Ovary (tissue), 7 donors: ENCODE measurements at regions not wholly inside any gene's neighbourhood (a gene's known extent, or its start where the extent isn't known, plus 50 kb on each side); places are given as distances from the start of the nearest gene placed in this dataset.

ENCODE experiments used
- DNase-seq, 5 donors: peaks; one replicate each; pipeline ENCODE4 v3.0.0-alpha.2; 2019 to 2020
- H3K27ac ChIP-seq, 2 donors: fragments of 200-600 bp; one replicate each; pipeline versions ENCODE4 v1.5.1 to v1.8.0; 2019 to 2022
- H3K27me3 ChIP-seq: fragments of 200-600 bp; one replicate; pipeline ENCODE4 v1.8.0; 2022
- H3K36me3 ChIP-seq: fragments of 200-600 bp; sonication (generic); one replicate; pipeline ENCODE4 v1.5.1; 2019
- H3K4me1 ChIP-seq: one replicate; pipeline ENCODE4 v1.8.1; 2013; ENCODE audit warnings: mild to moderate bottlenecking, moderate library complexity; ENCODE audit not compliant: insufficient read depth
- H3K4me3 ChIP-seq: fragments of 200-600 bp; sonication (generic); one replicate; pipeline ENCODE4 v1.5.1; 2017
- H3K9me3 ChIP-seq, 2 donors: fragments of 200-600 bp in 1 of 2; sonication (generic) in 1 of 2; one replicate each; pipeline versions ENCODE4 v1.5.1 to v1.8.1; 2013 to 2019; ENCODE audit warnings: mild to moderate bottlenecking in 1 of 2, moderate library complexity in 1 of 2
- CTCF ChIP-seq, 3 donors: fragments of 450-650 bp in 2 of 3; fragments of 200-600 bp in 1 of 3; IDR thresholded peaks; one replicate each; pipeline versions ENCODE4 v1.5.1 to v1.8.0; 2016 to 2022; ENCODE audit warnings: antibody characterized with exemption in 3 of 3, mild to moderate bottlenecking in 1 of 3
- EP300 ChIP-seq: sonication (generic); formaldehyde crosslinking; IDR thresholded peaks from one replicate; pipeline ENCODE4 v1.6.1; 2017; ENCODE audit warnings: antibody characterized with exemption
- POLR2A ChIP-seq: fragments of 450-650 bp; IDR thresholded peaks from one replicate; pipeline ENCODE4 v1.6.1; 2017; ENCODE audit warnings: antibody characterized with exemption, mild to moderate bottlenecking, moderate library complexity
- WGBS, 3 donors: extraction: QIAGEN DNeasy Blood & Tissue Kit in 1 of 3; methylation state at CpG; one replicate each; pipeline versions ENCODE4 v1.1.5 to v1.1.7; 2013 to 2017; 5-methylcytosine and 5-hydroxymethylcytosine counted together
- intact Hi-C, 4 donors: fragments of 100-400 bp; cut with DNase I; formaldehyde crosslinking; loops; one replicate each; pipeline versions ENCODE4 v1.11.0 to v1.15.1; 2022 to 2023
- donor health status: DM: no; HTN: no; CAD: no; lungs with moderate emphysema.
- donor health status: DM: no; HTN: no; CAD: no.
- donor health status: Bipolar disorder and iron deficiency.
- donor health status: DM: no; HTN: no; CAD: no.
- donor health status: DM: yes; HTN: yes; CAD: no.

GRCh38 chr5:87948486-87948885 is 320.2 kb downstream of the TMEM161B start:
- 58 to 72% (median 62%) methylated on average over 2 of the region's 2 CpGs for WGBS, 3 donors
- no peak overlapping the region for H3K27ac ChIP-seq
- no peaks in the 10 kb centered on the region for H3K9me3 ChIP-seq
- no peaks in the 10 kb centered on the region for H3K27me3 ChIP-seq
- H3K36me3 ChIP-seq = no peaks in the 10 kb centered on the region
- H3K4me3 ChIP-seq = no peak overlapping the region
- intact Hi-C loops = no loop called here
- H3K4me1 ChIP-seq = no peaks in the 10 kb centered on the region
- DNase-seq = no peak
- TF ChIP-seq CTCF (IDR thresholded peaks at IDR 0.05) (no peak), POLR2A (no peak)

GRCh38 chr5:87946271-87946670 is 322.4 kb downstream of the TMEM161B start:
- intact Hi-C loops = no loop called here

GRCh38 chr5:87945286-87945650 is 323.4 kb downstream of the TMEM161B start:
- intact Hi-C loops = no loop called here
- Histone ChIP-seq H3K36me3 (no peaks in the 10 kb centered on the region), H3K27ac (no peak overlapping the region), H3K9me3 (no peaks in the 10 kb centered on the region), H3K4me1 (no peaks in the 10 kb centered on the region), H3K27me3 (no peaks in the 10 kb centered on the region), H3K4me3 (no peak overlapping the region)
- DNase-seq = no peak
- 83 to 87% (median 87%) methylated on average over 2 of the region's 2 CpGs for WGBS, 3 donors
- TF ChIP-seq CTCF (IDR thresholded peaks at IDR 0.05) (no peak), POLR2A (no peak), EP300 (no peak)

More at GRCh38 chr5:87946271-87946670, 322.4 kb downstream of the TMEM161B start:
- no peak overlapping the region for H3K4me3 ChIP-seq
- no peak for TF ChIP-seq EP300
- TF ChIP-seq CTCF (IDR thresholded peaks at IDR 0.05) = no peak
- TF ChIP-seq POLR2A = no peak
- no peaks in the 10 kb centered on the region for H3K9me3 ChIP-seq
- H3K27ac ChIP-seq = no peak overlapping the region
- H3K36me3 ChIP-seq = no peaks in the 10 kb centered on the region
- WGBS, 3 donors = 28 to 40% (median 29%) methylated on average over 4 of the region's 4 CpGs
- H3K4me1 ChIP-seq = no peaks in the 10 kb centered on the region
- DNase-seq = no peak
- H3K27me3 ChIP-seq = no peaks in the 10 kb centered on the region

GRCh38 chr5:87944553-87945285 is 323.9 kb downstream of the TMEM161B start:
- TF ChIP-seq POLR2A (no peak), EP300 (no peak), CTCF (IDR thresholded peaks at IDR 0.05) (no peak)
- 39 to 44% (median 39%) methylated on average over 9 of the region's 9 CpGs for WGBS, 3 donors
- peak in 1 of 5 donors; percentile 15 for DNase-seq

More at GRCh38 chr5:87944553-87945285, 323.9 kb downstream of the TMEM161B start:
- Histone ChIP-seq H3K27ac (no peak overlapping the region), H3K27me3 (no peaks in the 10 kb centered on the region), H3K4me1 (no peaks in the 10 kb centered on the region), H3K9me3 (no peaks in the 10 kb centered on the region), H3K36me3 (no peaks in the 10 kb centered on the region), H3K4me3 (no peak overlapping the region)
- intact Hi-C loops = no loop called here
